ENCODE measurements at regions not wholly inside any gene's neighbourhood (a gene's known extent, or its start where the extent isn't known, plus 50 kb on each side); places are given as distances from the start of the nearest gene placed in this dataset.

GRCh38 chr1:11384170-11384554, 94.8 kb upstream of the DISP3 start:
- intact Hi-C loops (cut with micrococcal nuclease; ENCODE audit: unreplicated experiment) = no loop called here
- no peak for DNase-seq
- no peaks in the 10 kb centered on the region for H3K36me3 Mint-ChIP-seq (ENCODE audit: insufficient read depth, unreplicated experiment)
- peaks cover 11% of the 10 kb centered on the region for H3K27me3 Mint-ChIP-seq (ENCODE audit: insufficient read depth, unreplicated experiment)
- no peaks in the 10 kb centered on the region for H3K4me1 Mint-ChIP-seq (ENCODE audit: low read depth, unreplicated experiment)
- ChIA-PET CTCF (no interaction called here), POLR2A (no interaction called here)
- H3K9me3 ChIP-seq = no peaks in the 10 kb centered on the region
- no peaks in the 10 kb centered on the region for H3K9me3 Mint-ChIP-seq (ENCODE audit: unreplicated experiment)
- H3K27me3 ChIP-seq (replicated peaks; ENCODE audit: control insufficient read depth, insufficient read depth, low read length) = no peaks in the 10 kb centered on the region; the same call in 1 of the 2 replicates
- H3K4me1 ChIP-seq = no peaks in the 10 kb centered on the region
- no TSS peak for BruUV-seq (replicated peaks)
- TF ChIP-seq CTCF (IDR thresholded peaks at IDR 0.05; ENCODE audit: insufficient read depth in 1 of 2, low read depth in 1 of 2, low read length in 1 of 2, severe bottlenecking in 1 of 2, unreplicated experiment in 1 of 2) = no peak
- H3K36me3 ChIP-seq (ENCODE audit: control insufficient read depth, insufficient read depth, low read length) = no peaks in the 10 kb centered on the region
- H3K27ac Mint-ChIP-seq (ENCODE audit: unreplicated experiment) = no peak overlapping the region
- no peak overlapping the region for H3K4me3 Mint-ChIP-seq (ENCODE audit: unreplicated experiment)
- H3K4me3 ChIP-seq (ENCODE audit: low read depth, low read length) = no peak overlapping the region

- Histone ChIP-seq H3K36me3 (ENCODE audit: control insufficient read depth, insufficient read depth, low read length) (no peaks in the 10 kb centered on the region), H3K9me3 (no peaks in the 10 kb centered on the region), H3K4me3 (ENCODE audit: low read depth, low read length) (no peak overlapping the region), H3K4me1 (no peaks in the 10 kb centered on the region), H3K27me3 (replicated peaks; ENCODE audit: control insufficient read depth, insufficient read depth, low read length) (no peaks in the 10 kb centered on the region)
- H3K27me3 Mint-ChIP-seq (ENCODE audit: insufficient read depth, unreplicated experiment) = peaks cover 14% of the 10 kb centered on the region
- POLR2A ChIA-PET = no interaction called here
- H3K36me3 Mint-ChIP-seq (ENCODE audit: insufficient read depth, unreplicated experiment) = no peaks in the 10 kb centered on the region
- no peak for TF ChIP-seq CTCF (IDR thresholded peaks at IDR 0.05; ENCODE audit: insufficient read depth in 1 of 2, low read depth in 1 of 2, low read length in 1 of 2, severe bottlenecking in 1 of 2, unreplicated experiment in 1 of 2)
- no peak overlapping the region for H3K27ac Mint-ChIP-seq (ENCODE audit: unreplicated experiment)
- no peak overlapping the region for H3K4me3 Mint-ChIP-seq (ENCODE audit: unreplicated experiment)
- no peak for DNase-seq
- no peaks in the 10 kb centered on the region for H3K9me3 Mint-ChIP-seq (ENCODE audit: unreplicated experiment)
- BruUV-seq (replicated peaks) = no TSS peak
- no peaks in the 10 kb centered on the region for H3K4me1 Mint-ChIP-seq (ENCODE audit: low read depth, unreplicated experiment)
- CTCF ChIA-PET = interaction anchor here (0.6 kb wide), 1 partner anchor 132 kb away, joined by 3 read pairs; no protein-coding TSS in a partner anchor
- intact Hi-C loops (cut with micrococcal nuclease; ENCODE audit: unreplicated experiment) = no loop called here
These were observed 91.1 kb upstream of the DISP3 start for GRCh38 chr1:11387829-11388228.

- H3K9me3 ChIP-seq = no peaks in the 10 kb centered on the region
- no peaks in the 10 kb centered on the region for H3K36me3 ChIP-seq (ENCODE audit: control insufficient read depth, insufficient read depth, low read length)
- no peaks in the 10 kb centered on the region for H3K27me3 ChIP-seq (replicated peaks; ENCODE audit: control insufficient read depth, insufficient read depth, low read length)
- H3K36me3 Mint-ChIP-seq (ENCODE audit: insufficient read depth, unreplicated experiment) = no peaks in the 10 kb centered on the region
- H3K4me1 ChIP-seq = no peaks in the 10 kb centered on the region
- no peak overlapping the region for H3K4me3 ChIP-seq (ENCODE audit: low read depth, low read length)
- H3K27ac Mint-ChIP-seq (ENCODE audit: unreplicated experiment) = no peak overlapping the region
- TF ChIP-seq CTCF (IDR thresholded peaks at IDR 0.05; ENCODE audit: insufficient read depth in 1 of 2, low read depth in 1 of 2, low read length in 1 of 2, severe bottlenecking in 1 of 2, unreplicated experiment in 1 of 2) = no peak
- H3K9me3 Mint-ChIP-seq (ENCODE audit: unreplicated experiment) = no peaks in the 10 kb centered on the region
- ChIA-PET POLR2A (no interaction called here), CTCF (no interaction called here)
- no peak overlapping the region for H3K4me3 Mint-ChIP-seq (ENCODE audit: unreplicated experiment)
- no TSS peak for BruUV-seq (replicated peaks)
- peaks cover 14% of the 10 kb centered on the region for H3K27me3 Mint-ChIP-seq (ENCODE audit: insufficient read depth, unreplicated experiment)
- intact Hi-C loops (cut with micrococcal nuclease; ENCODE audit: unreplicated experiment) = no loop called here
- no peaks in the 10 kb centered on the region for H3K4me1 Mint-ChIP-seq (ENCODE audit: low read depth, unreplicated experiment)
- no peak for DNase-seq
These were observed 90.3 kb upstream of the DISP3 start for GRCh38 chr1:11388617-11389016.
